HCT116 (cell line): ENCODE measurements at regions not wholly inside any gene's neighbourhood (a gene's known extent, or its start where the extent isn't known, plus 50 kb on each side); places are given as distances from the start of the nearest gene placed in this dataset.

Experiments
- CTCF ChIP-seq, 3 experiments: fragments of 200-600 bp in 1 of 3; sonication (generic) in 1 of 3; IDR thresholded peaks in 2 of 3; conservative IDR thresholded peaks in 1 of 3; 2 replicates each; pipeline ENCODE4 v1.5.1; 2012 to 2017; ENCODE audit warnings: low read depth in 2 of 3, low read length in 2 of 3, antibody characterized with exemption in 1 of 3, borderline replicate concordance in 1 of 3, control low read depth in 1 of 3, mild to moderate bottlenecking in 1 of 3, mixed read lengths in 1 of 3, mixed run types in 1 of 3, moderate library complexity in 1 of 3; ENCODE audit not compliant: insufficient read depth in 1 of 3
- POLR2A ChIP-seq: IDR thresholded peaks from 2 replicates; pipeline ENCODE4 v1.7.0; 2011; ENCODE audit warnings: borderline replicate concordance; ENCODE audit not compliant: insufficient read depth, insufficient read length; ENCODE audit errors: extremely low read depth
- SP1 ChIP-seq: IDR thresholded peaks from 2 replicates; pipeline ENCODE4 v1.6.1; 2012; ENCODE audit warnings: low read depth
- YY1 ChIP-seq: IDR thresholded peaks from 2 replicates; pipeline ENCODE4 v1.6.1; 2011; ENCODE audit warnings: low read length, low read depth, moderate library complexity, mild to moderate bottlenecking; ENCODE audit not compliant: insufficient replicate concordance; ENCODE audit errors: extremely low read depth

GRCh38 chr7:156509216-156509615, 131.4 kb upstream of the RNF32 start:
- TF ChIP-seq CTCF (IDR thresholded peaks at IDR 0.05 in 2 of 3, conservative IDR thresholded peaks at IDR 0.05 in 1 of 3; ENCODE audit: borderline replicate concordance in 1 of 3, insufficient read depth in 1 of 3, low read depth in 2 of 3, low read length in 2 of 3) (no peak), SP1 (no peak), POLR2A (no peak), YY1 (no peak)
